Keratinocyte (primary cell): ENCODE measurements at regions not wholly inside any gene's neighbourhood (a gene's known extent, or its start where the extent isn't known, plus 50 kb on each side); places are given as distances from the start of the nearest gene placed in this dataset.

Source experiments
- DNase-seq: peaks from one replicate; pipeline ENCODE4 v3.0.0-alpha.2; 2011; ENCODE audit warnings: low read depth, missing footprints, low spot score
- FAIRE-seq: peaks from 2 replicates; lab custom pipeline; 2011; peaks lifted over from hg19 to GRCh38; lab: Jason Lieb, UNC
- H2AFZ ChIP-seq: 2 replicates; pipeline ENCODE4 v1.6.0; 2012; ENCODE audit warnings: low read length, control low read depth, inconsistent platforms; ENCODE audit not compliant: control insufficient read depth
- H3K27ac ChIP-seq: 2 replicates; pipeline ENCODE4 v1.5.1; 2011; ENCODE audit warnings: low read length; ENCODE audit not compliant: control insufficient read depth, insufficient read depth
- H3K27me3 ChIP-seq: 3 replicates; pipeline ENCODE4 v1.6.0; 2011; ENCODE audit warnings: low read length; ENCODE audit not compliant: control insufficient read depth, insufficient read depth; ENCODE audit errors: extremely low read depth
- H3K36me3 ChIP-seq, 2 experiments: 2 replicates in 1 of 2; 3 replicates in 1 of 2; pipeline ENCODE4 v1.5.1; 2011; ENCODE audit warnings: low read length in 2 of 2, mild to moderate bottlenecking in 1 of 2; ENCODE audit not compliant: control insufficient read depth in 2 of 2, insufficient read depth in 2 of 2; ENCODE audit errors: extremely low read depth in 1 of 2
- H3K4me1 ChIP-seq: 3 replicates; pipeline ENCODE4 v1.5.1; 2011; ENCODE audit warnings: low read length; ENCODE audit not compliant: control insufficient read depth, insufficient read depth; ENCODE audit errors: extremely low read depth
- H3K4me2 ChIP-seq: 3 replicates; pipeline ENCODE4 v1.6.0; 2011; ENCODE audit warnings: low read depth, low read length; ENCODE audit not compliant: control insufficient read depth, insufficient read depth; ENCODE audit errors: extremely low read depth
- H3K4me3 ChIP-seq, 3 experiments: fragments of 200-600 bp in 1 of 3; sonication (generic) in 1 of 3; 2 replicates in 2 of 3; 3 replicates in 1 of 3; pipeline ENCODE4 v1.5.1; 2011 to 2016; ENCODE audit warnings: low read length in 3 of 3, mild to moderate bottlenecking in 3 of 3, control low read depth in 2 of 3, inconsistent platforms in 1 of 3, low read depth in 1 of 3, mixed read lengths in 1 of 3, mixed run types in 1 of 3, moderate library complexity in 1 of 3; ENCODE audit not compliant: control insufficient read depth in 2 of 3, insufficient read depth in 2 of 3; ENCODE audit errors: extremely low read depth in 1 of 3
- H3K79me2 ChIP-seq: 2 replicates; pipeline ENCODE4 v1.6.0; 2012; ENCODE audit warnings: low read length; ENCODE audit not compliant: control insufficient read depth, insufficient read depth
- H3K9ac ChIP-seq: 3 replicates; pipeline ENCODE4 v1.6.0; 2011; ENCODE audit warnings: low read length; ENCODE audit not compliant: control insufficient read depth, insufficient read depth; ENCODE audit errors: extremely low read depth
- H3K9me1 ChIP-seq: 3 replicates; pipeline ENCODE4 v1.6.0; 2011; ENCODE audit warnings: low read length; ENCODE audit not compliant: control insufficient read depth, insufficient read depth; ENCODE audit errors: extremely low read depth
- H3K9me3 ChIP-seq: 2 replicates; pipeline ENCODE4 v1.5.1; 2012; ENCODE audit warnings: low read depth, low read length; ENCODE audit not compliant: control insufficient read depth
- H4K20me1 ChIP-seq: 3 replicates; pipeline ENCODE4 v1.6.0; 2011; ENCODE audit warnings: low read length; ENCODE audit not compliant: control insufficient read depth, insufficient read depth; ENCODE audit errors: extremely low read depth
- EZH2 ChIP-seq: IDR thresholded peaks from one replicate; pipeline ENCODE4 v1.6.1; 2012; ENCODE audit warnings: inconsistent platforms, mild to moderate bottlenecking, low read length, moderate library complexity
- dilution Hi-C: fragments of 300-500 bp; cut with MboI; formaldehyde crosslinking; loops from one replicate; pipeline ENCODE4 v1.7.0; 2020; ENCODE audit warnings: low sequenced_read_pairs; ENCODE audit not compliant: extremely low pct_ligation_motif_present
- TF ChIP-seq, protein P1 (sequence below), 3 experiments: IDR thresholded peaks in 1 of 3; conservative IDR thresholded peaks in 1 of 3; optimal IDR thresholded peaks in 1 of 3; 2 replicates in 2 of 3; 3 replicates in 1 of 3; pipeline versions ENCODE3 to v1.5.1; 2011; ENCODE audit warnings: low read length in 3 of 3, mild to moderate bottlenecking in 3 of 3, moderate library complexity in 2 of 3, control low read depth in 1 of 3, inconsistent platforms in 1 of 3; ENCODE audit not compliant: insufficient read depth in 2 of 3; ENCODE audit errors: extremely low read depth in 1 of 3

GRCh38 chr18:68402784-68403183 is 312.1 kb downstream of the TMX3 start:
- H3K4me3 ChIP-seq, result no peak overlapping the region
- no peaks in the 10 kb centered on the region for H3K36me3 ChIP-seq
- no peak overlapping the region for H2AFZ ChIP-seq
- H3K27ac ChIP-seq, result no peak overlapping the region
- dilution Hi-C loops, result no loop called here
- H3K9me3 ChIP-seq, result no peaks in the 10 kb centered on the region
- no peak for TF ChIP-seq EZH2
- TF ChIP-seq, protein P1, sequence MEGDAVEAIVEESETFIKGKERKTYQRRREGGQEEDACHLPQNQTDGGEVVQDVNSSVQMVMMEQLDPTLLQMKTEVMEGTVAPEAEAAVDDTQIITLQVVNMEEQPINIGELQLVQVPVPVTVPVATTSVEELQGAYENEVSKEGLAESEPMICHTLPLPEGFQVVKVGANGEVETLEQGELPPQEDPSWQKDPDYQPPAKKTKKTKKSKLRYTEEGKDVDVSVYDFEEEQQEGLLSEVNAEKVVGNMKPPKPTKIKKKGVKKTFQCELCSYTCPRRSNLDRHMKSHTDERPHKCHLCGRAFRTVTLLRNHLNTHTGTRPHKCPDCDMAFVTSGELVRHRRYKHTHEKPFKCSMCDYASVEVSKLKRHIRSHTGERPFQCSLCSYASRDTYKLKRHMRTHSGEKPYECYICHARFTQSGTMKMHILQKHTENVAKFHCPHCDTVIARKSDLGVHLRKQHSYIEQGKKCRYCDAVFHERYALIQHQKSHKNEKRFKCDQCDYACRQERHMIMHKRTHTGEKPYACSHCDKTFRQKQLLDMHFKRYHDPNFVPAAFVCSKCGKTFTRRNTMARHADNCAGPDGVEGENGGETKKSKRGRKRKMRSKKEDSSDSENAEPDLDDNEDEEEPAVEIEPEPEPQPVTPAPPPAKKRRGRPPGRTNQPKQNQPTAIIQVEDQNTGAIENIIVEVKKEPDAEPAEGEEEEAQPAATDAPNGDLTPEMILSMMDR (optimal IDR thresholded peaks at IDR 0.05 in 1 of 3, IDR thresholded peaks at IDR 0.05 in 1 of 3, conservative IDR thresholded peaks at IDR 0.05 in 1 of 3; ENCODE audit: extremely low read depth in 1 of 3, insufficient read depth in 2 of 3, low read length in 3 of 3), result no peak
- DNase-seq (no peak), FAIRE-seq (peak; percentile 64)
- H3K9ac ChIP-seq, result no peak overlapping the region
- H3K27me3 ChIP-seq, result no peaks in the 10 kb centered on the region
- no peaks in the 10 kb centered on the region for H3K9me1 ChIP-seq
- H4K20me1 ChIP-seq, result no peaks in the 10 kb centered on the region
- H3K4me2 ChIP-seq, result no peak overlapping the region
- no peaks in the 10 kb centered on the region for H3K79me2 ChIP-seq
- peaks cover 2% of the 10 kb centered on the region for H3K4me1 ChIP-seq

GRCh38 chr18:68400889-68401288 is 314.0 kb downstream of the TMX3 start:
- Histone ChIP-seq H2AFZ (no peak overlapping the region), H3K36me3 (no peaks in the 10 kb centered on the region), H3K79me2 (no peaks in the 10 kb centered on the region), H3K9ac (no peak overlapping the region), H3K4me1 (peaks cover 9% of the 10 kb centered on the region), H3K4me3 (no peak overlapping the region), H3K9me1 (no peaks in the 10 kb centered on the region), H3K9me3 (no peaks in the 10 kb centered on the region), H3K27ac (no peak overlapping the region), H4K20me1 (no peaks in the 10 kb centered on the region), H3K27me3 (no peaks in the 10 kb centered on the region), H3K4me2 (no peak overlapping the region)
- FAIRE-seq, result no peak
- dilution Hi-C loops, result no loop called here
- TF ChIP-seq, protein P1 (optimal IDR thresholded peaks at IDR 0.05 in 1 of 3, IDR thresholded peaks at IDR 0.05 in 1 of 3, conservative IDR thresholded peaks at IDR 0.05 in 1 of 3; ENCODE audit: extremely low read depth in 1 of 3, insufficient read depth in 2 of 3, low read length in 3 of 3), result no peak
- no peak for TF ChIP-seq EZH2
- no peak for DNase-seq
